ENCODE measurements at regions not wholly inside any gene's neighbourhood (a gene's known extent, or its start where the extent isn't known, plus 50 kb on each side); places are given as distances from the start of the nearest gene placed in this dataset.

DNA sequence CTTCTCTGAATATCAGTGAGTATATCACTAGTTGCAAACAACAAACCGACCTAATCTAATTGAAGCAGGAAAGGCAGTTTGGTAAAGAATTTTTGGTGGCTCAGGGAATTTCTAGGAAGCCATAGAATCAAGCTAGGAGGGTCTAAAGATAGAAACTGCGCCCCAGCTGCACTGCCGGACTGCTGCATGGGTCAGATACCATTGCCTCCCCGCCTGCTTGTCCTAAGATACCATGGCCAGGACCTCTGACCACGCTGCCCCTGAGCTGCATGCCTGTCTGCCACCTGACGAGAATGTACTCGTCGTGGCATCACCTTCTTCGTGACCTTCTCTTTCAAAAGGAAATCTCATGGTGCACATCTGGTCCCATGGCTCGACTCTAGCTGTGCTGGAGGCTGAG lies 439.0 kb downstream of the ZSWIM6 start:
- no peak for TF ChIP-seq CTCF (IDR thresholded peaks at IDR 0.05; ENCODE audit: control extremely low read depth in 1 of 3, insufficient read depth in 1 of 3, low read depth in 1 of 3, low read length in 3 of 3)
- no peak for TF ChIP-seq POLR2AphosphoS5 (IDR thresholded peaks at IDR 0.05; ENCODE audit: low read depth, low read length)
